Esophagus squamous epithelium (tissue), 4 donors: ENCODE measurements at regions not wholly inside any gene's neighbourhood (a gene's known extent, or its start where the extent isn't known, plus 50 kb on each side); places are given as distances from the start of the nearest gene placed in this dataset.

Experiments
- POLR2A ChIP-seq, 4 donors: fragments of 450-650 bp; IDR thresholded peaks; one replicate each; pipeline ENCODE4 v1.6.1; 2017; ENCODE audit warnings: antibody characterized with exemption in 4 of 4, mild to moderate bottlenecking in 4 of 4, moderate library complexity in 3 of 4
- TF ChIP-seq, protein P1 (sequence below), 6 experiments: fragments of 450-650 bp in 4 of 6; fragments of 200-600 bp in 2 of 6; sonication (generic) in 2 of 6; IDR thresholded peaks; one replicate each; pipeline ENCODE4 v1.5.1; 2016 to 2019; ENCODE audit warnings: antibody characterized with exemption in 6 of 6, mild to moderate bottlenecking in 4 of 6, moderate library complexity in 4 of 6

DNA sequence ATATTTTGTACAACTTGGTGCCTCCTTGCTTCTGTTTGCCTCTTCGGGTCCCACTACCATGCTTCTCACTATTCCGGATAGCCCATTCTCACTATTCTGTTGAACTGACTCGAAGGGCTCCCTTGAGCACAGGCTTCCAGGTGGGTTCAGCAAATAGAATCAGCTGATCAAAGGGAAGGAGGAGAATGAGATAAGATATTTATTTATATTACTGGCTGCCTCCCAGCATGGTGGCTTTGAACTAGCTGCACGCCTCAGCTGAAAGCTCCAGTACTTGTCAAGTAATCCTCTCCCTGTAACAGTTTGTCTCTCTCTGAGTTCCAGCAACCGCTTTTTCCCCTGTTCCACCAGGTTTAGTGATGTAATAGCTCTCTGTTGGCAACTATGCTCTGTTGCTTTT is 187.8 kb upstream of the HNRNPA3 start:
- TF ChIP-seq, protein P1, sequence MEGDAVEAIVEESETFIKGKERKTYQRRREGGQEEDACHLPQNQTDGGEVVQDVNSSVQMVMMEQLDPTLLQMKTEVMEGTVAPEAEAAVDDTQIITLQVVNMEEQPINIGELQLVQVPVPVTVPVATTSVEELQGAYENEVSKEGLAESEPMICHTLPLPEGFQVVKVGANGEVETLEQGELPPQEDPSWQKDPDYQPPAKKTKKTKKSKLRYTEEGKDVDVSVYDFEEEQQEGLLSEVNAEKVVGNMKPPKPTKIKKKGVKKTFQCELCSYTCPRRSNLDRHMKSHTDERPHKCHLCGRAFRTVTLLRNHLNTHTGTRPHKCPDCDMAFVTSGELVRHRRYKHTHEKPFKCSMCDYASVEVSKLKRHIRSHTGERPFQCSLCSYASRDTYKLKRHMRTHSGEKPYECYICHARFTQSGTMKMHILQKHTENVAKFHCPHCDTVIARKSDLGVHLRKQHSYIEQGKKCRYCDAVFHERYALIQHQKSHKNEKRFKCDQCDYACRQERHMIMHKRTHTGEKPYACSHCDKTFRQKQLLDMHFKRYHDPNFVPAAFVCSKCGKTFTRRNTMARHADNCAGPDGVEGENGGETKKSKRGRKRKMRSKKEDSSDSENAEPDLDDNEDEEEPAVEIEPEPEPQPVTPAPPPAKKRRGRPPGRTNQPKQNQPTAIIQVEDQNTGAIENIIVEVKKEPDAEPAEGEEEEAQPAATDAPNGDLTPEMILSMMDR (IDR thresholded peaks at IDR 0.05) = no peak
- TF ChIP-seq POLR2A (IDR thresholded peaks at IDR 0.05) = no peak
